ENCODE measurements at regions not wholly inside any gene's neighbourhood (a gene's known extent, or its start where the extent isn't known, plus 50 kb on each side); places are given as distances from the start of the nearest gene placed in this dataset.

- peak; percentile 28 for DNase-seq
Measured at GRCh38 chr13:46961719-46962118, 64.9 kb upstream of the HTR2A start.

GRCh38 chr13:46953941-46954340, 57.1 kb upstream of the HTR2A start:
- DNase-seq = no peak

- DNase-seq = peak; percentile 15
Measured at GRCh38 chr13:46953331-46953730, 56.5 kb upstream of the HTR2A start.

GRCh38 chr13:46951516-46951915, 54.7 kb upstream of the HTR2A start:
- DNase-seq = no peak

- DNase-seq = no peak
Measured at GRCh38 chr13:46949211-46949610, 52.4 kb upstream of the HTR2A start.

GRCh38 chr13:46948338-46948737, 51.5 kb upstream of the HTR2A start:
- DNase-seq = no peak

GRCh38 chr13:46947425-46948191, 50.8 kb upstream of the HTR2A start:
- DNase-seq = no peak
